CD4-positive, alpha-beta T cell treated with Interleukin-10 for 1 hour (primary cell): ENCODE measurements at regions not wholly inside any gene's neighbourhood (a gene's known extent, or its start where the extent isn't known, plus 50 kb on each side); places are given as distances from the start of the nearest gene placed in this dataset.
"Not testable (repeated sequence)": the region's sequence is repeated elsewhere in the genome, so short reads cannot be mapped to it uniquely, and the experiment has no call there.

ENCODE experiments used
- DNase-seq: peaks from one replicate; pipeline ENCODE4 v3.0.0-alpha.2; 2020

DNA sequence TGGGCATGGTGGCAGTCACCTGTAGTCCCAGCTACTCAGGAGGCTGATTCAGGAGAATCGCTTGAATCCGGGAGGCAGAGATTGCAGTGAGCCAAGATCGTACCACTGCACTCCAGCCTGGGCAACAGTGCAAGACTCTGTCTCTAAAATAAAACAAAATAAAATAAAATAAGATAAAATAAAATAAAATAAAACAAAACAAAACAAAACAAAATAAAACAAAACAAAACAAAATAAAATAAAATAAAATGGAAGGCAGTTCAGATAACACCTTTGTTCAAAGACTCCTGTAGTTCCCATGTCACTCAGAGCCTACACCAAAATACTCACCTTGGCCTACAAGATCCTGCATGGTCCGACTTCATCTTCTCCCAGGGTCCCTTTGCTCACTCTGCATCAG is 61.3 kb downstream of the SYF2 start:
- DNase-seq = not testable (repeated sequence)

DNA sequence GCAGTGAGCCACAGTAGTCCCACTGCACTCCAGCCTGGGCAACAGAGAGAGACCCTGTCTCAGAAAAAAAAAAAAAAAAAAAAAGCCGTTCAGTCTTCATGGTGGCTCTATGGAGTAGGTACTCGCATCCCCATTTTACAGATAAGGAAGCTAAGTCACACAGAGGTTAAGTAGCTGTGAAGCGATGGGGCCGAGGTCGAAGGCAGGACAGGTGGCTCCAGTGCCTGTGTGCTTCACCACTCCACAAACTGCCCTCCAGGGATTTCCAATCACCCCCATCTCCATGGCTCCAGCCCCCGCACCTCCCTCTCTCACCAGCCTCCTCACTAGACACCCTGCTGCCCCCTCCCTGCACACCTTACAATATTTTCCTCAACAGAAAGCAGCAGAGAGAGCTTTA is 61.9 kb downstream of the SYF2 start:
- DNase-seq = no peak

DNA sequence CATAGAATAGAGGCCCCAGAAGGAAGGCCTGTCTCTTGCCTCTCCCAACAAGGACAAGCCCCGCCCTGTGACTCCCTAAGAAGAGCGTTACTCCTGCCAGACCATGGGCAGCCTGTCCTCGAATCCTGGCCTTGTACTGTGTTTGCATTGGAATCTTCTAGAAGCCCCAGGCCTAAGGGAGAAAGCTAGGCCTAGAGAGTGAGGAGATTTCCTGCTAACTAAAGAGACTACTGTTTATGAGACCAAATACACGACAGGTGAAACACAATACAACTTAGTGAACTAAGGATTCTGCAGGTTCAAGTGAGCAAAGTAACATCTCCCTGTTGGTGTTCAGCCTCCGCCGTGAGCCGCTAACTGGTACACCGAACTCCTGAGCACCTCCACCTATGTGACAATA is 62.7 kb downstream of the SYF2 start:
- DNase-seq = no peak

DNA sequence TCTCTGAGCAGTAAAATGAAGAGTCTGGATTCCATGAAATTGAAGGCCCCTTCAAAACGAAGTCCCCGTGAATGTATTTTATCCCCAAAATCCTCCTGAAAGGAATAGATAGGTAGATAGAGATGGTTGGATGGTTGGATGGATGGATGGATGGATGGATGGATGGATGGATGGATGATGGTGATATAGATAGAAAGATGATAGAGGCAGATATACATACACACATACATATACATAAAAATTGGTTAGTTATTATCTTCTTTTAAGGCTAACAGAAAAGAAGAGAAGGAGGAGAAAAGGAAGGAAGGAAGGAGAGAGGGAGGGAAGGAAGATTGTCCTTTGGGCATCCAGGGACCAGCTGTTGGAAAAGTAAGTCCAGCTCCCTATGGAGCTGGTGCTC is 63.1 kb downstream of the SYF2 start:
- DNase-seq = no peak

DNA sequence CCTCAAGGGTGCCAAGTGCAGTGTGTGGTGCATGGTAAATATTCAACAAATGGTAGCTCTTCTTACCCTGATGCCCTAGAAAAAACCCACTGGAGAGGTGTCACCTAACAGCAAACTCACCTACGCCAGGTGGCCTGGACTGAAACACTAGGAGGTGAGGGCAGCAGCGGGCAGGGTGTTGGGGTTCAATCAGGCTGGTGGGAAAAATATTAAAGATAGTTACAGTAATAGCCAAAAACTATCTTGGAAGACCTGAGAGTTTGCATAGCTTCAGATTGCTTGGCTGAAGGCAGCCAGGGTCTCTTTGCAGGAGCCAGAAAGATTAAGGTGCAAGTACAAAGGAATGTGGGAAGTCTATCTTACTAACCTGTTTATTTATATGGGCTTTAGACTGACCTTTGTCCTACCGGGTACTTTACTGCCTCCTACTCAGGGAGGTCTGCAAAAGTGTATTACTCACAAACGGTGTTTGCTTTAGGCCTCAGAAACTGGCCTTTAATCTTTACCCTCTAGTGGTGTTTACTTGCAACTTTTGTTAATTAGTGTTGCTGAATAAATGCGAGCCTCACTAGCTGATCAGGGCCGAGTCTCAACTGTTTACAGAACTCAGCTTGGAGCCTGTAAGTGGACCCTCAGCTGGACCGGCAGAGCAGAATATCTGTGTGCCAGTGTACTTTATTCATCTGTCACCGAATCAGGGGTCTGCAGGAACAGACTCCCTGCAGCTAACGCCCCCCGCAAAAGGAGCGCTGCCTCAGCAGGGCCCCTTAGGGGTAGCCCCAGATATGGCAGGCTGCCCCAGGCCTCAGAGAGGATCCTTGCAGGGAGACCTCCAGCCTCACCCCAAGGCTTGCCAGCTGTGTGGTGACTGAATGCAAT is 63.9 kb downstream of the SYF2 start:
- DNase-seq = no peak

DNA sequence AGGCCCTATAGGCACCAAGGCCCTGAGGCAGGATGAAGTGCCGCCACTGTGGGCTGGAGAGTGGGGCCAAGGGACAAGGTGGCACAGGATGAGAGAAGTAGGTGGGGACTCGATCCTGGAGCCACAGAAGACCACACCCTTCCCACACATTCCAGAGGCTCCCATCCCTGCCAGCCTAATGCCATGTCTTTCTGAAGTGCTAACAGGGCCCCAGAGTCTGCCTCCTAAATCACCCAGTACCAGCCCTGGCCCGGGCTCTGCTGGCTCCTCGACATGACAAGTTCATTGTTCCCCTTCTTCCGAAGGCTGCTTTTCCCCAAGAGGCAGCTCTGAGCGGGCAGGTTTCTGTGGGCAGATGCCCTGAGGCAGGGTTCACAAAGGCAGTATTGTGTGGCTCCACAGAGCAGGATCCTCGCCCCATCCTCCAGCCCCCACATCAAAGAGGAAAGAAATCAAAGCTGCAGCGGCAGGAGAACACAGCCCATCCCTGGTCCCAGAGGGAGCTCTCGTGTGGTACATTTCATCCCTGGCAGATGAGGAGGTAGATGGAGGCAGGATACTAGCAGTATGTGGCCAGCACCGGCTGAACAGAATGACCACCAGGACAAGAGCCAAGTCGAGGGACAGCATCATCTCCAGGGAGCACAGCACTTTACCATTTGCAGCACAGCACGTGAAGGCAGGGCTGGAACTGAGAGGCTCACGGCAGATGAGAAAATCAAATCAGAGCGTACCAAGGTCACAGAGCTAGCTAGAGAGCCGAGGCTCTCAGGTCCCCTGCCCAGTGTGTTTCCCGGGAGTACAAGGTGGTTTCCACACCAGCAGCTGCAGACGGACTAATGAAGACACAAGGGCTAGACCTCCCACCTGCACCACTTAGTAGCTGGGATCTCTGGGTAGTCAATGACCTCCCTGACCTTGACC is 64.8 kb downstream of the SYF2 start:
- DNase-seq = no peak

DNA sequence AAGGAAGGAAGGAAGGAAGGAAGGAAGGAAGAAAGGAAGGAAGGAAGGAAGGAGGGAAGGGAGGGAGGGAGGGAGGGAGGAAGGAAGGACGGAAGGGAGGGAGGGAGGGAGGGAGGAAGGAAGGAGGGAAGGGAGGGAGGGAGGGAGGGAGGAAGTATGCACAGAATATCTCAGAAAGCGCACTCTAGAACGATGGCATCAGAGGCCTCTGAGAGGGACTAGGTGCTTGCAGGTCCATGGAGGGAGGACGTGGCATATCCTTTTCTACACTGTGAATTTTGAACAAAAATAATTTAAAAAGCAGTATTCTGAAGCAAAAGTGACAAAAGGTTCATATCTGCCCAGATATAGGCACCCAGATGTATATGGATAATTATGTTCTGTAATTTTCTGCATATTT is 65.5 kb downstream of the SYF2 start:
- no peak for DNase-seq

DNA sequence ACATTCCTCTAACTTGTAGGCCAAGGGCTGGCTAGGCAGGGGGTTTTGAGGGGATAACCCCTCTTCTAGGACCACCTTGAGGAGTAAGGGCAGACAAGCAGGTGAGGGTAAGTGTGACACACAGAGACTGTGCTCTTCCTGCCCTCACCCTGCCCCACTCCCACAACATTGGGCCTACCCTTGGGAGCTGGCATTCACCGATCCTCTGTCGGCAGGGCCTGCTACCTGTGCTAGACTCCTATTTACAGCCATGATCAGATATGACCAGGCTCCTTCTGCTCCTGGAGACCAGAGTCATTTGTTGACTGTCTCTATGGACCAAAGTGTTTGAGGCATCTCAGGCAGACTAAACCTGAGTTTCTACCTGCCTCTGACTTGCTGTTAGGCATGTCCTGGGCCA is 68.3 kb downstream of the SYF2 start:
- DNase-seq = no peak

DNA sequence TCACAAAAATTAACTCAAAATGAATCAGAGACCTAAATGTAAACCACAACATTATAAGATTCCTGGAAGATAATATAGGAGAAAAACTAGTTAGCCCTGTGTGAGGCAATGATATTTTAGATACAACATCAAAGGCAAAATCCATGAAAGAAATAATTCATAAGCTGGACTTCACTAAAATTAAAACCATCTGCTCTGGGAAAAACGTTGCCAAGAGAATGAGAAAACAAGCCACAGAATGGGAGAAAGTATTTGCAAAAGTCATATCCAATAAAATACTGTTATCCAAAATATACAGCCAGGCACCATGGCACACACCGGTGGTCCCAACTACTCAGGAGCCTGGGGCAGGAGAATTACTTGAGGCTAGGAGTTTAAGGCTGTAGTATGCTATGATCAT is 70.3 kb downstream of the SYF2 start:
- DNase-seq = no peak

DNA sequence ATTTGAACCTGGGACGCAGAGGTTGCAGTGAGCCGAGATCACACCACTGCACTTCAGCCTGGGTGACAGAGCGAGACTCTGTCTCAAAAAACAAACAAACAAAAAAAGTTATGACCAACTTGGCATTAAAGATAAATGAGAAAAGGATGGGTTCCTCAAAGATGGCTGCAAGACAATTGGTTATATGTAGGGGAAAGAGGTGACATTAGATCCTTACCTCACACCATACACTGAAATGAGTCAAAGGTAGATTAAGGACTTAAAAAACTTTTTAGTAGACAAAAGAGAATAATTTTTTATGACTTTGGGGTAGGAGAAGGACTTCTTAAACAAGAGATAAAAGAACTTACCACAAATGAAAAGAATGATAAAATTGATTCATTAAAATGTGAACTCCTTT is 74.5 kb downstream of the SYF2 start:
- no peak for DNase-seq

DNA sequence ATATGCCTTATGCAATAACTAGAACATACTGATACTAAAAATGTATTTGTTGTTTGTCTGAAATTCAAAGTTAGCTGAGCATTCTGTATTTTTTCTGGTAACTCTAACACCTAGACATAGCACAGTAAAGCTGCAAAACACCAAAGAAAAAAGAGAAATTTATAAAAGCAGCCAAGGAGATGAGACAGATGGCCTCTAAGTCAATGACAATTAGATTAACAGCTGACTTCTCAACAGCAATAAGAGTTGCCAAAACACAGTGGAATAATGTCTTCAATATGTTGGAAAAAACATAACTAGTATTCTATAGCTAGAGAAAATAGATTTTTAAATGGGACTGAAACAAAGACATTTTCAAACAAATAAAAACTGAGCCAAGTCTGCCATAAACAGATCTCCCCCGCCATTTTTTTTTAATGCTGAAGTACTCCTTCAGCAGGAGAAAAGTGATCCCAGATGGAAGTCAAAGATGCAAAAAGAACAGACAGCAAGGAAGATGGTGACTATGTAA is 81.3 kb downstream of the SYF2 start:
- DNase-seq = no peak

DNA sequence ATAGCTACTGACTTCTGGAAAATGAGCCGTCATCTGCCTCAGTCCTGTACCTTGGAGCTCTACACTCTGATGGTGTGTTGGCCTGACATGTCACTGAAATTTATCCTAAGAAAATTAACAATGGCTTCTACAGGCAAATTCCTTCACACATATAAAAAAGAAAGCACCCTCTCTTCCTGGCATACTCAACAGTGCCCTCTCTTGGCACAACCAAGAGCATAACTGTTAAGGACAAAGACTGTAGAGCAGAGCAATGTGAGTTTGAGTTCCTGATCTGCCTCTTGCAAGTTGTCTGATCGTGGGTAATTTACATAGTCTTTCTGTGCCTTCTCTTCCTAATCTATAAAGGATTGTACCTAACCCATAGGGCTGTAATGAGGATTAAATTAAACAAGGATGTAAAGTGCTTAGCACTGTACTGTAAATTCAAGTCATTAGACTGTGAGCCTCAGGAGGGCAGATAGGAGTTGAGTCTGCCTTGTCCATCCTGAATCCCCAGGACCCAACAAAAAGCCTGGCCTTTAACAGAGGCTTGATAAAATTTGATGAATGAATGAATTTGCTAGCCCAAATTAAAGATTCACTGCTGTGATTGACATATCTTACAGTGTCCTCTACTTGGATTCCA is 83.5 kb downstream of the SYF2 start:
- DNase-seq = peak; percentile 58

DNA sequence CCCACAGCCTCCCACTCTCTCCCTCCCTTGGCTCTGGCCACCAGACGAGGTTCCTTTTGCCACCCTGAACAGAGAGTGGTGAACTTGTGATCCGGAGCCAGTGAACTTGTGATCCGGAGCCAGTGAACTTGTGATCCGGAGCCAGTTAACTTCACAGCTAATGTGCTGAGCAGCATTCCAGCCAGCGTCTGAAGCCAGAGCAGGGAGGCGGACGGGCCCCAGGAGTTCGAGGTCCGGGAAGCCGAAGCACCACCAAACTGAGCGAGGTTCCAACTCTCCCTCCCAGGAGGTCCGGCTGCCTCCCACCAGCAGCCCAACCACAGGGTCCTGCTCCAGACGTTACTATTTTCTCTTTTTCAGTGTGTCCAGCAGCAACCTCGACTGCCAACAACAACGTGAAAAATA is 85.8 kb downstream of the SYF2 start:
- no peak for DNase-seq

DNA sequence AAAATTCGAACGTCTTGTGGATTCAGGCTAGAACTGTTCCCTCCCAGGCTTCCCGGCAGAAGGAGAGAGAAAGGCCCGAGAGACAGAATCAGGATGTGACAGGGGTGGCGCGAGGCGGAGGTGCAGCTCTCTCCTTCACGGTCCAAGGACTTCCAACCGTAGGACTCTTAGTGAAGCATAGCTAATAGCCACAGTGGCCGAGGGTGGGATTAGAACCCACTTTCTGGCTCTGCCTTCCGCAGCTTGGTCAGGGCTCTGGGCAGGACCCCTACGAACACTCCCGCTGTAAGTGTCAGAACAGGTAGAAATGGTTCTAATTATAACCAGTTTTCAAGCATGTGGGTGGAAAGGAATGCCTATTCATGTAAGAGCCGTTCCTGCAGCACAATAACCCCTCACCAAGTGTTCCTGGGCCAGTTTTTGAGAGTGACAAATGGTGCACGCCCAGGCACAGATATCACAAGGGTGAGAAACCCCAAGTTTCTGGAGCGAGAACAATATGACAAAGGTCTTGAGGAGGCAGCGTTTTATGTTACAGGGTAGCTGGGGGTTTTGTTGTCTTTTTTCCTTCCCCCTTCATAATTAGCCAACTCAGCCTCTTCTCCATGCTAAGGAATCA is 86.4 kb downstream of the SYF2 start:
- DNase-seq = no peak

DNA sequence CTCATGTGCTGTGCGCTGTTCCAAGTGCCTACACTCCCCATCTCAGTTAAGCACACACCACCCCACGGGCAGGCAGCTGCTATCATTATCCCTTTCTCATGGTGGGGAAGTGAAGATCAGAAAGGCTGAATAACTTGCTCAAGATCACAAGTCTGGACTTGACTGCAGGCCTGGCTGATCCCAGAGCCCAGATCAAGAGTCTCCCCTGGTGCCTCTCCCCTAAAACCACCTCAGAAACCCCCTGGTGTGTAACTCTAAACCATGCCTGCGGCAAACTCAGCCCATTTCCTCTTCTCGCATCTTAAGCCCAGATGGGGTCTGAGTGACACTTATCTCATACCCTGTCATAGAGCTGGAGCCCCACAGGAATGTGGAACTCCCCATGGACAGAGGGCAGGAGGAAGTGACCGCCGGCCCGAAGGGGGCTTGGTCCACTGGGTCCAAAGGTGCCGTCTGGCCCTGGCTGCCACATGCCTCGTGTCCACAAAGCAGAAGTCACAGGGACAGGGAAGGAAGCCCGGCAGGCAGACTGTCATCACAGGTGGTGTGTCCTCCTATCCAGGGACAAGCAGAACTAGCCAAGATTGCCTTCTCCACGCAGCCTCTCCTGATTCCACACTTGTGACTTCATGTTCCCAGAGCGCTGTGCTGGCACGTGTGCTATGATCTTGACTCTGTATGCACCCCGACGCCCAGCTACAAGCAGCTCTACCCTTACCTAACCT is 92.1 kb downstream of the SYF2 start:
- DNase-seq = peak; percentile 3

DNA sequence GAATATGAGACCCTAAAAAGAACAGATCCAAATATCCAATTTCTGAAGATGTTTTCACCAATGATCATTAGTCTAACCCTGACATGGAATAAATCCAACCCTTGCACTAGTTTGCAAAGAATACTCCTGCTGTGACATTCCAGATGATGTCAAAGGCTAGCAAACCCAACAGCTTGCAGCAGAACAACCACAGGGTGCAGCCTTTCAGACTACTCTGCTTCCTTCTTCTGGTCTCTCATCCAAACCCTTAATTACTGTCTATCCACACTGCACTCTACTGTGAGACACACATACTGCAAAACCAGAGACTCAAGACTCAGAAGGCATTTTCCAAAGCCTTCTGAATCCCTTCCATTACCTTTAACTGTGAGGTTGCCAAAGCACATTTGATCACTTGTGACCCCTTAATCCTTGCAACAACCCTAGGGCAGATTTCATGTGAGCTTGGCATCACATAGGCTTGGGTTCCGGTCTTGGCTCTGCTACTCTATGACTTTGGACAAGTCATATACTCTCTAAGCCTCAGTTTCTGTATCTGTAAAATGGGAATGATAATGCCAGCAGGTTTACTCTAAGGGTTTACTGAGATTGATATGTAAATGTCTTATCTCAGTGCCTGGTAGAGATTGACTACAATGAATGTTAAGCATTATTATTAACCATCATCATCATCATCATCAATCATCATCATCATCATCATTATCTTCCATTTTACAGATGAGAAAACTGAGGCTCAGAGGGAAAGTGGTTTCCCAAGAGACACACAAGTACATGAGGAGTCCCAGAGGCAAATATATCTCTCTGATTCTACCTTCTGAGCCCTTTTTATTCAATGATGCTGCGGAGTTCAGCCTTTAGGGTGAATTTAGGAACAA is 94.5 kb downstream of the SYF2 start:
- DNase-seq = no peak

DNA sequence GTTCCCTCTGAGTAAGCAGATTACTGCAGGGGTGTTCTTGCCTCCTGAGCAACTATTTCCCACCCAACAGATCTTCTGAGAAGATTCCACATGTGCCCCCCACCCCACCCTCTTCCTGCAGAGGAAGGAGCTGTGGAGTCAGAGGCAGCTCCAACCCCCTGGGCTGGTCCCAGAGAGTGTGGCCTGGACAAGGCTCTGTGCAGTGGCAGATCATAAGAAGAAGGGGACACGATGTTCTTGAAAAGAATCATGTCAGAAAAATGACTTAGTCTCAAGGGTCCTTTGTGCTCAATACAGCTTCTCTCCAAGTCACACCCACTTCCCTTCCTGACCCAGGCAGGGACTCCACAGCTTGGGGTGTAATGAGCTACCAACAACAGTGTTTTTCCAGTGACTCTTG is 95.2 kb downstream of the SYF2 start:
- DNase-seq = no peak

DNA sequence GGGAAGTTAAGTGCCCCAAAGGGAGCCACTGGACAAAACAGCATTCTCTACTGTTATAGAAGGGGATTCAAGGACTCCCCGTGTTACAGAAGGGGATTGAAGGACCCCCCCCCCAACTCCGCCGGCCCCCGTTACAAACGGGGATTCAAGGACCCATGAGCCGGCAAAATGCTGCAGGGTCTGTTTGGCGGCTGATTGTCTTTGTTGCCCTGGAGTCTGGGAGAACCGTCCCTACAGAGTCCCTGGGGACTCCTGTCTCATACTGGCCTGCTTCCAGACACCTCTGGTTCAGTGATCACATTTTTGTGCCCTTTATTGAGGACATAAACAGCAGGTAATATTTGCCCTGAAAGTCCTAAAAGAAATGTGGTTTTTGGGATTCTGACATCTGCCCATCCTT is 96.4 kb downstream of the SYF2 start:
- no peak for DNase-seq

DNA sequence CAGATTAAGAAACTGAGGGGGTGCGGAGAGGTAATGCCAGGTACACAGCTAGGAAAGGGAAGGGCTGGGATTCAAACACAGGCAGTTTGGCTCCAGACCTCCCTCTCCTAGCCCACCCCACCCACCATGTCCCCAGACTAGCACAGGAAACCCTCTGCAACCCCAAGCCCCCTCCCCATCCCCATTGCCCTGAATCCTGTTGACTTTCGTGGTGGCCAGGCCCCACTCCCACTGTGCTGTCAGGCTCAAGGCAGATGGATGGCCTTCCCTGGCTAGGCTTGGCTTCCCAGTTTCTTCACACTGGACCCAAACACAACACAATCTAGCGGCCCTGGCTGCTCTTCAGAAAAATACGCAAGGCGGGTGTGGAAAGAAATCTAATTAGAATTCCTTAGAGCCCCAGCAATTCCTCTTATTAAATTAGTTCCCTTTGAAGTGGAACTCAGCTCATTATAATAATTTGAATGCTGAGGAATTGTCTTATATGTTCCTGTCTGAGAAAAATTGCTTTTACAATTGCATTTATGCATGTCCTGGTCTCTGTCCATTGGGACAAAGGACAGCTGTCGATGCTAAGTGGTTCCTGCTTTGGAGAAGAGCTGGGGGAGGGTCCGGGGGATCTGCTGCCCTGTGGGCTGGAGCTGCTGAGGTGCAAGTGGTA is 97.4 kb downstream of the SYF2 start:
- no peak for DNase-seq

DNA sequence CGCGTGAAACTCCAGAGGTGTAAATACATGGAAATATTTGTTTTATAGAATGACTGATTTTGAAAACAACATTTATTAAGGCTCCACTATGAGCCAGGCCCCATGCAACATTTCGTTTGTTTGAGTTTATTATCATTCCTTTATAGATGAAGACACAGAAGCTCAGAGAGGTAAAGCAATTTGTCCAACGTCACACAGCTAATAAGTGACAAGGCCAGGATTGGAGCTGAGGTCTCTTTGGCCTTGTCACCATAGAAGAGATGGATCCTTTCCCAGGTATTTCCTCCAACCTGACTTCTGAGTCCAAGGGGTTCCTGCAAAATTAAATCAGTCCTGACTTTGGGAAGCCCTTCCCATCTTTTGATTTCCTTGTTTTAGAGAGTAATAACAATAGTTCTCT is 98.0 kb downstream of the SYF2 start:
- no peak for DNase-seq

DNA sequence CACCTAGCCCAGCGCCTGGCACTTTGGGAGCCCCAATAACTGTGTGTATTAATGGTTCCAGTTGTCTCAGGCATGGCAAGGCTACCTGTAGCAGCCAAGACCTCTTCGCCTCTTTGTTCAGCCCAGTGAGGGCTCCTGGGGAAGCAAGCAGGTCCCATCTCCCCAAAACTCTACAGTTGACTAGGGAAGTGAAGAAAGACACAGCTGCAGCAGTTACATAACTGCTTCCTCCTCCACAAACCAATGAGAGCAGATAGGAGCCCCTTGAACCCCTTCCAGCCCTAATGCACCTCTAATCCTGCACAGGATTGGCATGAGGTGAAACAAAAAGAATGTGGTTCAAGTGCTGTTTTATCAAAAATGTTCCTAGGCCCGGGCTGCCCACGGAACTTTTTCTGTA is 100.5 kb downstream of the SYF2 start:
- no peak for DNase-seq
